ENCODE measurements at regions not wholly inside any gene's neighbourhood (a gene's known extent, or its start where the extent isn't known, plus 50 kb on each side); places are given as distances from the start of the nearest gene placed in this dataset.

DNA sequence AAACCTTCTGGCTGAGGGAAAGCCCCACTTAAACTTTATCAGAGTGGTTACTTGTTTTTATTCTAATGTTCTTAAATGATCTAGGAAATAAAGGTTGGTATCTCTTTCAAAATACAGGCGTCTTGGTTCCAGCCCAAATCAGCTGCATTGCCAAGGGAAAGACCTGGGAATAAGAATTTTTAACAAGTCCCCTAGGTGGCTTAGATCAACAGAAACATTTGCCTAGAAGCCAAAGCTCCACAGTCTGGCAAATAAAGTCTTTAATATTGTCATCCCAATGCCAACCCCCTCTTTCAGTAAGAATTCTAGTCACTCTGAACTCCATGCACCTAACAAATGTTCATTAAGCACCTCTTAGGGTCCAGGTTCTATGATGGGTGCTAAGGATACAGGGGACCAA, 66.8 kb downstream of the ARL6IP4 start:
- TF ChIP-seq EZH2 (IDR thresholded peaks at IDR 0.05; ENCODE audit: borderline replicate concordance, insufficient read depth, low read depth, low read length, poor library complexity, severe bottlenecking) (no peak), CTCF (IDR thresholded peaks at IDR 0.05) (no peak)

All from B cell (primary cell).